ENCODE measurements at regions not wholly inside any gene's neighbourhood (a gene's known extent, or its start where the extent isn't known, plus 50 kb on each side); places are given as distances from the start of the nearest gene placed in this dataset.

- DNase-seq (no peak), ATAC-seq (no peak)
- Histone ChIP-seq H3K4me3 (no peak overlapping the region), H3K4me1 (no peaks in the 10 kb centered on the region), H3K36me3 (no peaks in the 10 kb centered on the region), H3K9me3 (peaks cover 0 to 12% of the 10 kb centered on the region in 2 donors), H3K27ac (no peak overlapping the region), H3K27me3 (no peaks in the 10 kb centered on the region)
- intact Hi-C loops (cut with DNase I), result no loop called here
- TF ChIP-seq CTCF (IDR thresholded peaks at IDR 0.05), result no peak
Measured at GRCh38 chr3:170709046-170709445, 123.2 kb upstream of the SLC7A14 start.

- Histone ChIP-seq H3K27ac (no peak overlapping the region), H3K36me3 (no peaks in the 10 kb centered on the region), H3K4me1 (no peaks in the 10 kb centered on the region), H3K4me3 (no peak overlapping the region), H3K27me3 (no peaks in the 10 kb centered on the region), H3K9me3 (peaks cover 0 to 12% of the 10 kb centered on the region in 2 donors)
- TF ChIP-seq CTCF (IDR thresholded peaks at IDR 0.05), result no peak
- no peak for DNase-seq
- ATAC-seq, result no peak
- intact Hi-C loops (cut with DNase I), result no loop called here
Measured at GRCh38 chr3:170707899-170708298, 122.0 kb upstream of the SLC7A14 start.

GRCh38 chr3:170705131-170705530 lies 119.3 kb upstream of the SLC7A14 start:
- Histone ChIP-seq H3K4me3 (no peak overlapping the region), H3K36me3 (no peaks in the 10 kb centered on the region), H3K9me3 (peaks cover 0 to 9% of the 10 kb centered on the region in 2 donors), H3K27ac (no peak overlapping the region), H3K27me3 (no peaks in the 10 kb centered on the region), H3K4me1 (no peaks in the 10 kb centered on the region)
- no peak for ATAC-seq
- no peak for DNase-seq
- no peak for TF ChIP-seq CTCF (IDR thresholded peaks at IDR 0.05)
- intact Hi-C loops (cut with DNase I), result no loop called here

- Histone ChIP-seq H3K36me3 (no peaks in the 10 kb centered on the region), H3K4me3 (no peak overlapping the region), H3K27ac (no peak overlapping the region), H3K4me1 (no peaks in the 10 kb centered on the region), H3K9me3 (no peaks in the 10 kb centered on the region), H3K27me3 (no peaks in the 10 kb centered on the region)
- no peak for TF ChIP-seq CTCF (IDR thresholded peaks at IDR 0.05)
- ATAC-seq (peak; percentile 19), DNase-seq (no peak)
- intact Hi-C loops (cut with DNase I), result no loop called here
Measured at GRCh38 chr3:170703121-170703588, 117.3 kb upstream of the SLC7A14 start.

- Histone ChIP-seq H3K36me3 (no peaks in the 10 kb centered on the region), H3K27ac (no peak overlapping the region), H3K4me3 (no peak overlapping the region), H3K27me3 (no peaks in the 10 kb centered on the region), H3K4me1 (no peaks in the 10 kb centered on the region), H3K9me3 (no peaks in the 10 kb centered on the region)
- TF ChIP-seq CTCF (IDR thresholded peaks at IDR 0.05), result no peak
- no peak for DNase-seq
- ATAC-seq, result no peak
- intact Hi-C loops (cut with DNase I), result no loop called here
Measured at GRCh38 chr3:170701696-170702678, 116.1 kb upstream of the SLC7A14 start.

All from left lung (tissue), 4 donors.